ENCODE measurements at regions not wholly inside any gene's neighbourhood (a gene's known extent, or its start where the extent isn't known, plus 50 kb on each side); places are given as distances from the start of the nearest gene placed in this dataset.

DNA sequence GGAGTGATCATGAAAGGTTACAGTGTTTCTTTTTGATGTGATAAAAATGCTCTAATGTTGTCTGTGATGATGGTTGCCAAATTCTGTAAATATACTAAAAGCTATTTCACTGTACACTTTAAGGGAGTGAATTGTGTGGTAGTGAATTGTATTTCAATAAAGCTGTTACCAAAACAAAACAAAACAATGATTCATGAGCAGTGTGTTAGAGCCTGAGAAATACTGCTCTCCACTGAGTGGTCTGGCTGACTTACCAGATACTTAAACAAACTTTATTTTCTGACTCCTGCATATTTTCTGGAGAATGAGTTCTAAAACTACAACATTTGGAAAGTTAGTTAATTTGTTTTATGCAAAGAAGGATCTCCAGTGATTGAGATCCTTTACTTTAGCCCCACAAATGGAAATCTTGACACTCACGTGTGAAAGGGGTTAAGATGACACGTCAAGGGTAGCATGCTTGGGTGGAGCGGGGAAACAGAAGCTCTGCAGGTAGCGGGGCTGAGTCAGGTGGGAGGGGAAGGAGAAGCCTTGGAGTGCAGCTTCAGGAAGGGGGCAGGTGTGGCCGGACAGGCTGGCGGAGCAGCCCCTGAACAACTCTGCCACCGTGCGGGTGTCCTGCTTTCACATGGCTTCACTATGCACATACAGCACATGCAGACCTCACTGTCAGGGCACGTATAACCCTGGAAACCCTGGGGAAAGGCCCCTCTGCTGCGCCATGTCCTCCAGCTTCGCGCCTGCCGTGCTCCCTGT, 256.7 kb downstream of the IRX1 start:
- Mint-ChIP-seq H3K9me3 (peaks cover 6% of the 10 kb centered on the region), H3K27me3 (no peaks in the 10 kb centered on the region), H3K4me1 (ENCODE audit: low read depth) (no peaks in the 10 kb centered on the region), H3K4me3 (no peak overlapping the region), H3K36me3 (ENCODE audit: low read depth) (no peaks in the 10 kb centered on the region), H3K27ac (no peak overlapping the region)
- intact Hi-C loops (cut with micrococcal nuclease): no loop called here

DNA sequence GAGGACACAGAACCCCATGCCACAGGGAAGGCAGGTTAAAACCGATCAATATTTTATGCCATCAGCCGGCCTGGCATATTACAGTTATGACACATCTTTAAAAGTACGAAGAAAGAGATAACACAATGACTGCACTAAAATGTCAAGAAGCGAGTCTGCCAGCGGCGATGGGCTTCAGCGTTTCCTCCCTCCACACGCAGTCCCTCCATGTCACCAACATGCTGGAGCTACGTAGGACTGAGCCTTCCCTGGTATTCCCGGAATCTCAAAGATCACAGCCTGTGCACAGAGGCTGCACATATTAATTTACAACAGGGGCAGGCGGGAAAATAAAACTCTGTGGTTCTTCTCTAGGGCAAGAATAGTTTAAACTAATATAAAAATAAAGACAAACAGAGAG, 257.7 kb downstream of the IRX1 start:
- no peaks in the 10 kb centered on the region for H3K9me3 Mint-ChIP-seq
- H3K4me3 Mint-ChIP-seq: no peak overlapping the region
- H3K27ac Mint-ChIP-seq: no peak overlapping the region
- no peaks in the 10 kb centered on the region for H3K36me3 Mint-ChIP-seq (ENCODE audit: low read depth)
- intact Hi-C loops (cut with micrococcal nuclease): no loop called here
- no peaks in the 10 kb centered on the region for H3K27me3 Mint-ChIP-seq
- no peaks in the 10 kb centered on the region for H3K4me1 Mint-ChIP-seq (ENCODE audit: low read depth)

DNA sequence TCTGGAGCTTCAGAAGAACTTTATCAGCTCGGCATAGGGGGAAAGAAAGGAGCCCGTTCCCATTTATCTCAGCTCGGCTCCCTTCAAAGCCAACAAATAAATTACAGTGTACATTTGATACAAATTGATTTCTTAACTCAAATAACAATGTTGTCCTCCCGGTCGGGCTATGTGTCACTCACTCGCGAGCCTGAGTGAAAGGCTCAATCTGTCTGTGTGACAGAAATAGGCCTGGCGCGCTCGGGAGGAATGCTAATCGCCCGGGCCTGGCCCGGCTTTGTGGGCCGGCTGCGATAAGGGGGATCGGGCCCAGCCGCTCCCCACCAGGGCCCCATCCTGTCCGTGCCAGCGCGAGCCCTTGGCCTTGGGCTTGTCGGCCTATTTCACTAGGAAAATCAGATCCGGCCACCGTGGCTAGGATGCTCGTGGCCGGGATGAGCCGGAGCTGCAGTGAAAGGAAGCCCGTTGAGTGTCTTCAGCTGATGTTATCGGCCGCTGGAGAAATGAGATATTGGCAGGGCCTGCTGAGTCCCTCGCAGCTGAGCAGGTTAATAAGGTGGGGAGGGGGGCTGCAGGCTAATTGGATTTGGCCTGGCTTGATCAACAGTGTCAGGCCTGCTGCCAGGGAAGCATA, 258.7 kb downstream of the IRX1 start:
- Mint-ChIP-seq H3K36me3 (ENCODE audit: low read depth) (no peaks in the 10 kb centered on the region), H3K27ac (no peak overlapping the region), H3K4me1 (ENCODE audit: low read depth) (no peaks in the 10 kb centered on the region), H3K4me3 (no peak overlapping the region), H3K9me3 (no peaks in the 10 kb centered on the region), H3K27me3 (no peaks in the 10 kb centered on the region)
- intact Hi-C loops (cut with micrococcal nuclease): no loop called here

DNA sequence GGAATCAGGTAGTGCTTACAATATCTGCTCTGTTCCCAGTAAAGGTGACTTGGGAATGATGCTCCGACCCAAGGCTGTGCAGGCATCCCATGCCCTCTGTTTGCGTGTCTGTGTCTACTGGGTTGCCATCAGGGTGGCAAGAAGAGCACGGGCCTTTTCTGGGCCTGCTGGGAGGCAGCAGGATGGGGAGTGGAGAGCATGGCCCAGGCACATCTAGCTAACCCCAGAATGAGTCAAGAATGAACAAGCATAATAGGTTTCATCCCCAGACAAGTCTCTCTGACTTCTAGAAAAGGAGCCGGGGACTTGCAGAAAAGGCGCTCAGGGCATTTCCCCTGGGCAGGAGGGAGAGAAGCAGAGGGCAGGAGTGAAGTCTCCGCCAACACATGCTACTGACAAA, 260.4 kb downstream of the IRX1 start:
- H3K4me3 Mint-ChIP-seq: no peak overlapping the region
- intact Hi-C loops (cut with micrococcal nuclease): no loop called here
- no peaks in the 10 kb centered on the region for H3K27me3 Mint-ChIP-seq

DNA sequence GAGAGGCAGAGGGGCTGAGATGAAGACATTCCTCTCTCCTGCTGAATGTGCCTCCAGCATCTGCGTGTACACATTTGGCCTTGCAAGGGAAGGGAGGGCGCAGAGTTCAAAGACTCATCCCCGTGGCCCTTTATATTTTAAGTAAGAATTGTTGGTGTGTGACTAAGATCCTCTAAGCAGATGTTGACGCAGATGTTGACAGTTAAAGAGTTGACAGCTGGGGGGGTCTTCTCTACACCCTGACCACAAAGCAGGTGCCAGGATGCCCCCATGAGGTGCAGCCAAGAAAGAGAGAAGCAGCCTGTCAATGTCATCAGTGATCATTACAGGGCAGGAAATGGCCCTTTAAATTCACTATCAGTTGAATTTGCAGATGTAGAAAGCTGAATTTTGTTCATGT, 262.9 kb downstream of the IRX1 start:
- no peak overlapping the region for H3K4me3 Mint-ChIP-seq
- no peaks in the 10 kb centered on the region for H3K4me1 Mint-ChIP-seq (ENCODE audit: low read depth)
- H3K27me3 Mint-ChIP-seq: no peaks in the 10 kb centered on the region
- intact Hi-C loops (cut with micrococcal nuclease): no loop called here
- peaks cover 6% of the 10 kb centered on the region for H3K9me3 Mint-ChIP-seq
- H3K27ac Mint-ChIP-seq: no peak overlapping the region
- H3K36me3 Mint-ChIP-seq (ENCODE audit: low read depth): no peaks in the 10 kb centered on the region

More for the DNA sequence above, 260.4 kb downstream of the IRX1 start:
- no peaks in the 10 kb centered on the region for H3K9me3 Mint-ChIP-seq
- H3K4me1 Mint-ChIP-seq (ENCODE audit: low read depth): no peaks in the 10 kb centered on the region
- H3K27ac Mint-ChIP-seq: no peak overlapping the region
- no peaks in the 10 kb centered on the region for H3K36me3 Mint-ChIP-seq (ENCODE audit: low read depth)

DNA sequence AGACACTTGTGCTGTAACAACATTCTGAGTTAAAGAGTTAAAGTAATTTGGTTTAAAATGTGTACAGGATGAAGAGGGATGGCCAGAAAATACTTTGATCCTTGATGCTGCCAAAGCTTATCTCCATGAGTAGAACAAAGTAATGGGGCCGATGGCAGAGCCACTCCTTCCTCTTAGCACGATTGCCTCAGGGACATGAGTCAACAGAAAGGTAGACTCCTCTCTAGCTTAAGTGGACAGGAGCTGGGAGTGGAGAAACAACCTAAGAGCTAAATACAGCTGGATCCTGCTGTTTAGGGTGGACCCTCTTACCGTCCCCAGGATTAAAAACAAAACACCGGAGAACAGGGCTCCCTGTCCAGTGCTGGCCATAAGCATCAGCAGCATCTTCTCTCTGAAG, 267.3 kb downstream of the IRX1 start:
- H3K9me3 Mint-ChIP-seq: peaks cover 34% of the 10 kb centered on the region
- no peaks in the 10 kb centered on the region for H3K27me3 Mint-ChIP-seq
- intact Hi-C loops (cut with micrococcal nuclease): no loop called here
- H3K4me1 Mint-ChIP-seq (ENCODE audit: low read depth): no peaks in the 10 kb centered on the region
- no peak overlapping the region for H3K4me3 Mint-ChIP-seq
- H3K27ac Mint-ChIP-seq: no peak overlapping the region
- H3K36me3 Mint-ChIP-seq (ENCODE audit: low read depth): no peaks in the 10 kb centered on the region

DNA sequence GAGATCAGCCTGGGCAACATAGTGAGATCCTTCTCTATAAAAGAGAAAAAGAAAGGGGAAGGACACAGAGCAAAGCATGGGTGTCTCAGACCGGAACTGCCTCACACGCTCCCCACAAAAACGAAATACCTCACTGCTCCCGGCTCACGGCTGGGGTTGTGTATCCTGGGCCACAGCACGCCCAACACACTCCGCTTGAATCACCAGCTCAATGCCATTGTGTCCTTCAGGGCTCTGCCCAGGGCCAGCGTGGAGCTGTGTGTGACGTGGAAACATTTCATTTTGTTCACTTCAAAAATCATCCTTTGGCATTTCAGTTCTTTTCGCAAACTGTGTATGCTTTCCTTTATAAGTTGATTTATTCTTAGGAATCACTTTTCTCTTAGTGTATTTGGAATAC, 279.5 kb downstream of the IRX1 start:
- peaks cover 23% of the 10 kb centered on the region for H3K9me3 Mint-ChIP-seq
- no peaks in the 10 kb centered on the region for H3K4me1 Mint-ChIP-seq (ENCODE audit: low read depth)
- H3K36me3 Mint-ChIP-seq (ENCODE audit: low read depth): no peaks in the 10 kb centered on the region
- no peak overlapping the region for H3K4me3 Mint-ChIP-seq
- H3K27me3 Mint-ChIP-seq: no peaks in the 10 kb centered on the region
- intact Hi-C loops (cut with micrococcal nuclease): no loop called here
- H3K27ac Mint-ChIP-seq: no peak overlapping the region

DNA sequence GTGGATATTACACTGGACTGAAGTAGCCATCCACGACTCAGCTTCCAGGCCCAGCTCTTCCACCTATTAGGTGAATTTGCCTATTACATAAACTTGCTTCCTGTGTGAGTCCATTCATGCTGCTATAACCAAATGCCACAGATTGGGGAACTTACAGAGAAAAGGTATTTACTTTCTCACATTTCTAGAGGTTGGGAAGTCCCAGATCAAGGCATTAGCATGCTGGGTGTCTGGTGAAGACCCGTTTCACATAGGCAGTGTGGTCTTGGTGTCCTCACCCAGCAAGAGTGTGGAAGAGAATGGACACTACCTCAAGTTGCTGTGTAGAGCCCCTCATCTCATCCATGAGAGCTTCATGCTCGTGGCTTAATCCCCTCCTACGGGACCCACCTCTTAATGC, 282.6 kb downstream of the IRX1 start:
- H3K9me3 Mint-ChIP-seq: peaks cover 27% of the 10 kb centered on the region
- H3K4me1 Mint-ChIP-seq (ENCODE audit: low read depth): no peaks in the 10 kb centered on the region
- H3K4me3 Mint-ChIP-seq: no peak overlapping the region
- H3K36me3 Mint-ChIP-seq (ENCODE audit: low read depth): no peaks in the 10 kb centered on the region
- no peaks in the 10 kb centered on the region for H3K27me3 Mint-ChIP-seq
- no peak overlapping the region for H3K27ac Mint-ChIP-seq
- intact Hi-C loops (cut with micrococcal nuclease): no loop called here

DNA sequence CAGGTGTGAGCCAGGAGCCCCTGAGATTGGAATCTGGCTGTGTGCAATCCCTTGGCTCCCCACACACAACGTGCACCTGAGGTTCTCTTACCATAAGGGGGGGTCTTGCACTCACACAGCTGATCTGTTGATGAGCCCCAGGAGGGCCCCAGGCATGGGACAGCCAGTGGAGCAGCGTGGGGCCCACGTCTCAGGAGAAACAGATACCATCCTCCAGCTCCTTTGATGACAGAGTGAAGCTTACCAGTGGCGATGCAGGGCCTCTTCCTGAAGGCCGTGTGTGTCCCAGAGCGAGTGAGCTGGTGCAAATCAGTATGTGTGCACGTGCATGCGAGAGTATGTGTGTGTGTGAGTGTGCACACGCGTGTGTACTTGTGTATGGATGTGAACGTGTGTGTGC, 287.4 kb downstream of the IRX1 start:
- no peaks in the 10 kb centered on the region for H3K36me3 Mint-ChIP-seq (ENCODE audit: low read depth)
- no peak overlapping the region for H3K4me3 Mint-ChIP-seq
- no peaks in the 10 kb centered on the region for H3K27me3 Mint-ChIP-seq
- intact Hi-C loops (cut with micrococcal nuclease): no loop called here
- H3K4me1 Mint-ChIP-seq (ENCODE audit: low read depth): no peaks in the 10 kb centered on the region
- no peak overlapping the region for H3K27ac Mint-ChIP-seq
- H3K9me3 Mint-ChIP-seq: peaks cover 17% of the 10 kb centered on the region

DNA sequence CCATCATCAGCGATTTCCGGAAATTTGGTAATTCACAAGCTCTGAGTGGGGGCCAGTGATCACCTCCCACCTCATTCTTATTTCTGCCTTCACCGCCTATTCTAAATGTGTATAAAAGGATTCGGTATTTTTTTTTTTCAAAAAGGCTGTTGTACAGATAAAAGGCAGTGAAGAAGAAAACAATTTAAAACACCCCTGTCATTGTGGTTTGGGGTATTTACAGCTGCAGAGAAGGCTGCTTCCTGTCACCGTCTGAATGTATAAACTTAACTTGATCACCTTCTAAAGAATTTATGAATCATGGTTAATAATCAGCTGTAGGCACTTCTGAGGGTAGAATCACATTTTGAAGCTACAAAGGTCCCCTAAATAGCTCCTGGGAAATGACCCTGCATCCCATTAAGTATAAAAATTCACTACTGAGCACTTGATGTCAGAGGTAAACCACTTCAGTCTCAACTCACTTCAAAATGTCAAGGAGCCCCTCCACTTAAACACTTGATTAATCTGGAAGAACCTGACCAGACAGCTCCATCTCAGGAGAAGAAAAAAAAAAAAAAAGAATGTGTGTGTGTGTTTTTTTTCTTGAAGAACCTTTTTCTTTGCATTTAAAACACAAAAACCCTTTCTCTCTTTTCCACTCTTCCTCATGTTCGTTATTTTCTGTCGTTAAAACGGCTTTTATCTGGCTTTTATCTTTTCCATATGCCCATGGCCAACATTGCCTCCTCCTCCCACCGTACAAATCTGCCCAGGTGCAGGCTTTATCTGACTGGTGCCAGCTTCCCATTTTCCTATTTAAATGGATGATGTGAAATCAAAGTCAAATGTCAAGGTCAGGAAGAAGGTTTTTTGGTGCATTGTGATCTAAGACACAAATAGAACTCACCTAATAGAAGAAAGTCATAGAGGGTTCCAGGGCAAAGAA, 291.2 kb downstream of the IRX1 start:
- Mint-ChIP-seq H3K4me3 (no peak overlapping the region), H3K4me1 (ENCODE audit: low read depth) (no peaks in the 10 kb centered on the region), H3K27ac (no peak overlapping the region), H3K9me3 (peaks cover 13% of the 10 kb centered on the region), H3K36me3 (ENCODE audit: low read depth) (no peaks in the 10 kb centered on the region), H3K27me3 (no peaks in the 10 kb centered on the region)
- intact Hi-C loops (cut with micrococcal nuclease): no loop called here

DNA sequence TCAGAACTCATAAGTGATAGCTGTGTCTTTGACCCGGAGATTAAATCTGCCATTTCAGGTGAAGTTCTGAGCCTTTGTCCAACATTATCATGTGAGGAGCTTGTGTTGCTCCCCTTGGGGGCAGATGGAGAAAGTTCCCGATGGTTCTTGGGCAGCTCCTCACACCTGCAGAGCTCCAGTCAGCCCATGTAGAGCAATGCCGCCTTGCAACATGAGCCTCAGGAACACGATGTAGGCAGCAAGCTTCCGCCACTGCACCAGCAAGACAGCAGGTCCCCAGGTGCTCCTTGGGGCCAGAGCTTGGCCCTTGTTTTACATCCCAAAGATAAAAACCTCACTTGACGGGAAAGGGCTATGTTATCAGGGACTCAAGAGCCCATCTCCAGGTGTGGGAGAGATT, 292.7 kb downstream of the IRX1 start:
- H3K4me1 Mint-ChIP-seq (ENCODE audit: low read depth): no peaks in the 10 kb centered on the region

DNA sequence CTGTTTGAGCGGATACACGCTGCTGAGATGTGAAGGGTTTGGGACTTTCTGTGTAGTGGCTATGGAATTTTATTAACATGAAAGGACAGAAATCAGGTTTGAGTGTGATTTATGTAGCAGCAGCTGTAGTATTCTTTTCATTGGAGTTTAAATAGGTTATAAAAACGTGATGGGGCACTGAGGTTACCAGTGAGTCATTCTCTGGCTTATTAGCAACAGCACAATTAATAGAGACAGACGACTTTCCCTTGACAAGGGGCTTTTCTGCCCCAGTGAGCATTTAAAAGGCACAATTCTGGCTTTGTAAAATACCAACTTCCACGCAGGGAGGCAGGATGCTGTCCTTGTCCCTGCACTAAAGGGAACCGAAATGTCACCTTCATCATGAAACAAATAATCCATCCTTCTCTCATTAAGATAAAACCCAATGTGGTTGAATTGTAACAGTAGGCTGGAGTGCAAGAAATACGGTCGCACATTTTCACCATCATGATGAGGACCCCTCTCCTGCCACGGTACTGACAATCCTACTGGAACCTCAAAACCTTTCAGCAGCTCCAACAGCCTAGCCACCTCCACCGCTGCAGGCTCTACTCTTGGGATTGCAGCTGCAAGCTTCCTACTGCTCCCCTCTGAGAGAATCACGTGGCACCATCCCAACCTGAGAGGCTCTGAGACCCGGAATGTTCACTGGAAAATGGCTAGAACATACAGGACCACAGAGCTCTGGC, 293.9 kb downstream of the IRX1 start:
- intact Hi-C loops (cut with micrococcal nuclease): no loop called here
- Mint-ChIP-seq H3K9me3 (no peaks in the 10 kb centered on the region), H3K27me3 (no peaks in the 10 kb centered on the region), H3K36me3 (ENCODE audit: low read depth) (no peaks in the 10 kb centered on the region), H3K4me3 (no peak overlapping the region), H3K4me1 (ENCODE audit: low read depth) (no peaks in the 10 kb centered on the region), H3K27ac (no peak overlapping the region)

More for the DNA sequence above, 292.7 kb downstream of the IRX1 start:
- Mint-ChIP-seq H3K4me3 (no peak overlapping the region), H3K36me3 (ENCODE audit: low read depth) (no peaks in the 10 kb centered on the region), H3K27me3 (no peaks in the 10 kb centered on the region), H3K27ac (no peak overlapping the region), H3K9me3 (no peaks in the 10 kb centered on the region)
- intact Hi-C loops (cut with micrococcal nuclease): no loop called here

DNA sequence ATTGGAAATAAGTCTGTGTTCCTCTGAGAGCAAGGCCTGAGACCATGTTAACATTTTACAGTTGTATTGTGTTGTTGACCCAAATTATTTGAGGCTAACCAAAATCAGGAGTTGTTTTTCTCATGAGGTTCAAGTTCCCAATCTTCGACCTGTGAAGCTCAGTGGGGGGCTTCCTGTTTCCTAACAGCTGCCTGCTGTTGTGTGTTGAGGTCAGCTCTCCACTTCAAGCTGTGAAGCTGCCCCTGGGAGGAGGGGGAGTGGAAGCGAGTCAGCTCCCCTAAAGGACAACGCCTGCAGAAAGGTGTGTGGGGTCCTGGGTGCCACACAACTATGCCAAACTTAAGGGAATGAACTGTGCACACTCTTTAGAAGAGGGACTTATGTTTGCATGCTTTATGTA, 295.5 kb downstream of the IRX1 start:
- H3K36me3 Mint-ChIP-seq (ENCODE audit: low read depth): no peaks in the 10 kb centered on the region
- no peaks in the 10 kb centered on the region for H3K4me1 Mint-ChIP-seq (ENCODE audit: low read depth)
- no peaks in the 10 kb centered on the region for H3K27me3 Mint-ChIP-seq
- no peaks in the 10 kb centered on the region for H3K9me3 Mint-ChIP-seq
- intact Hi-C loops (cut with micrococcal nuclease): no loop called here
- no peak overlapping the region for H3K27ac Mint-ChIP-seq
- H3K4me3 Mint-ChIP-seq: no peak overlapping the region

DNA sequence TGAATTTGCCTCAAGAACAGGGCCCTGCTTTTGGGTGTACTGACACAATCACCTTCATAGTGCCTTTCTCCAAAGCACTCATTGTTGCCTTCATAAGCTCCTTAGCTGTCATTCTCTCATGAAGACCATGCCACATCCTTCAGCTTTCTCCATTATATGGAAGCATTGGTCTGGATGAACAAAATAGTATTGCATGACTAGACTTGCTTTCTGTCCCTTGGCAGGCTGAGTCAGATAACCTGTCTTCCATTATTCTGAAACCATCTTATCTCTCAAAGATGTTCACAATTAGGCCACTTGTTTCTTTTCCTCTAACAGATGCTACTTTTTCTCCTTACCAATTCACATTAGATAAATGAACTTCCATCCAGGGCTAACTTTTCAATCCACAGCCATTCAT, 297.9 kb downstream of the IRX1 start:
- Mint-ChIP-seq H3K27ac (no peak overlapping the region), H3K4me3 (no peak overlapping the region)
- intact Hi-C loops (cut with micrococcal nuclease): no loop called here

More for the DNA sequence above, 297.9 kb downstream of the IRX1 start:
- Mint-ChIP-seq H3K27me3 (no peaks in the 10 kb centered on the region), H3K36me3 (ENCODE audit: low read depth) (no peaks in the 10 kb centered on the region), H3K9me3 (no peaks in the 10 kb centered on the region), H3K4me1 (ENCODE audit: low read depth) (no peaks in the 10 kb centered on the region)
